Natural killer cell (primary cell): ENCODE measurements at regions not wholly inside any gene's neighbourhood (a gene's known extent, or its start where the extent isn't known, plus 50 kb on each side); places are given as distances from the start of the nearest gene placed in this dataset.
"Not testable (repeated sequence)": the region's sequence is repeated elsewhere in the genome, so short reads cannot be mapped to it uniquely, and the experiment has no call there.

Experiments used
- ATAC-seq, 3 donors: fragments of 150-1000 bp in 2 of 3; fragments of 200-7000 bp in 1 of 3; cut with Tn5 transposase; 1 replicate in 1 of 3; 2 replicates in 2 of 3; pipeline ENCODE4 v1.10.0; 2021; ENCODE audit warnings: mild to moderate bottlenecking in 2 of 3, moderate library complexity in 2 of 3
- DNase-seq, 2 donors: peaks; one replicate each; pipeline versions ENCODE4 v3.0.0 to v3.0.0-alpha.2; 2013 to 2021; ENCODE audit warnings: mixed read lengths in 1 of 2
- H3K27ac ChIP-seq: one replicate; pipeline ENCODE4 v1.5.1; 2013; ENCODE audit warnings: mild to moderate bottlenecking, low read length
- H3K27me3 ChIP-seq: one replicate; pipeline ENCODE4 v1.6.1; 2013; ENCODE audit warnings: low read length; ENCODE audit not compliant: control insufficient read depth, insufficient read depth
- H3K36me3 ChIP-seq: one replicate; pipeline ENCODE4 v1.6.1; 2013; ENCODE audit warnings: low read length; ENCODE audit not compliant: control insufficient read depth, insufficient read depth
- H3K4me1 ChIP-seq: one replicate; pipeline ENCODE4 v1.6.1; 2013; ENCODE audit warnings: low read length; ENCODE audit not compliant: control insufficient read depth, insufficient read depth
- H3K4me3 ChIP-seq: one replicate; pipeline ENCODE4 v1.5.1; 2013; ENCODE audit warnings: low read length
- H3K9me3 ChIP-seq: one replicate; pipeline ENCODE4 v1.6.1; 2013; ENCODE audit warnings: low read length; ENCODE audit not compliant: control insufficient read depth, insufficient read depth
- H3K27ac Mint-ChIP-seq, 2 donors: one replicate each; pipeline ENCODE4 v1.8.0; 2022; ENCODE audit warnings: mild to moderate bottlenecking in 2 of 2, mixed read lengths in 2 of 2, moderate library complexity in 1 of 2
- H3K27me3 Mint-ChIP-seq, 2 donors: one replicate each; pipeline ENCODE4 v1.8.0; 2022; ENCODE audit warnings: low read depth in 2 of 2, mixed read lengths in 2 of 2
- H3K36me3 Mint-ChIP-seq: one replicate; pipeline ENCODE4 v1.8.0; 2022; ENCODE audit warnings: mixed read lengths
- H3K4me1 Mint-ChIP-seq, 2 donors: one replicate each; pipeline ENCODE4 v1.8.0; 2022; ENCODE audit warnings: mixed read lengths in 2 of 2
- H3K4me3 Mint-ChIP-seq: one replicate; pipeline ENCODE4 v1.8.0; 2022; ENCODE audit warnings: mild to moderate bottlenecking, moderate library complexity, mixed read lengths
- H3K9me3 Mint-ChIP-seq, 2 donors: one replicate each; pipeline ENCODE4 v1.8.0; 2022; ENCODE audit warnings: mixed read lengths in 2 of 2
- WGBS: methylation state at CpG from one replicate; pipeline ENCODE4 v1.1.7; 2013; ENCODE audit warnings: missing lambda C conversion rate; ENCODE audit not compliant: insufficient coverage; 5-methylcytosine and 5-hydroxymethylcytosine counted together
- intact Hi-C: fragments of 100-400 bp; cut with micrococcal nuclease; formaldehyde crosslinking; loops from one replicate; pipeline ENCODE4 v1.14.2; 2022
- TF ChIP-seq, protein P1 (sequence below): fragments of 200-600 bp; IDR thresholded peaks from one replicate; pipeline ENCODE4 v1.8.0; 2022; ENCODE audit warnings: antibody characterized with exemption

DNA sequence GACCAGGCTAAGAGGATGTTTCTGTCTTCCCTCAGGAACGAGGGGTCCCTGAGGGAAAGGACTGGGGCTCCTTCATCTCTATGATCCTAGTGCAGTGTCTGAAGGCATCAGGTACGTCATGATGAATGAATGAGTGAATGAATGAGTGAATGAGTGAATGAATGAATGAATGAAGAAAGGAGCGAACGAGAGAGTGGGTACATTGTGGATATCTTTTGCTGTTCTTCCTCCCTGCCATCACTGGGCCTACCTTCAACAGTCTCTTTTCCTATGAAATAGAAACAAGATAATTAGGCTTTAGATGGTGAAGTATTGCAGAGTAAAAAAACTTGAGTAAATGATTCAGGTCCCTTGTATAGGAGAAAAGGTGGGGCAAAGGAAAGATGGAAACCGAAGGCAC lies 111.3 kb upstream of the CRHR1 start:
- DNase-seq (no peak), ATAC-seq (no peak)
- Histone ChIP-seq H3K4me3 (no peak overlapping the region), H3K27me3 (no peaks in the 10 kb centered on the region), H3K4me1 (no peaks in the 10 kb centered on the region), H3K9me3 (no peaks in the 10 kb centered on the region), H3K36me3 (no peaks in the 10 kb centered on the region), H3K27ac (no peak overlapping the region)
- peaks cover 0 to 7% of the 10 kb centered on the region in 2 donors for H3K27me3 Mint-ChIP-seq
- no peaks in the 10 kb centered on the region for H3K36me3 Mint-ChIP-seq
- no peak overlapping the region for H3K4me3 Mint-ChIP-seq
- H3K4me1 Mint-ChIP-seq: no peaks in the 10 kb centered on the region
- TF ChIP-seq, protein P1, sequence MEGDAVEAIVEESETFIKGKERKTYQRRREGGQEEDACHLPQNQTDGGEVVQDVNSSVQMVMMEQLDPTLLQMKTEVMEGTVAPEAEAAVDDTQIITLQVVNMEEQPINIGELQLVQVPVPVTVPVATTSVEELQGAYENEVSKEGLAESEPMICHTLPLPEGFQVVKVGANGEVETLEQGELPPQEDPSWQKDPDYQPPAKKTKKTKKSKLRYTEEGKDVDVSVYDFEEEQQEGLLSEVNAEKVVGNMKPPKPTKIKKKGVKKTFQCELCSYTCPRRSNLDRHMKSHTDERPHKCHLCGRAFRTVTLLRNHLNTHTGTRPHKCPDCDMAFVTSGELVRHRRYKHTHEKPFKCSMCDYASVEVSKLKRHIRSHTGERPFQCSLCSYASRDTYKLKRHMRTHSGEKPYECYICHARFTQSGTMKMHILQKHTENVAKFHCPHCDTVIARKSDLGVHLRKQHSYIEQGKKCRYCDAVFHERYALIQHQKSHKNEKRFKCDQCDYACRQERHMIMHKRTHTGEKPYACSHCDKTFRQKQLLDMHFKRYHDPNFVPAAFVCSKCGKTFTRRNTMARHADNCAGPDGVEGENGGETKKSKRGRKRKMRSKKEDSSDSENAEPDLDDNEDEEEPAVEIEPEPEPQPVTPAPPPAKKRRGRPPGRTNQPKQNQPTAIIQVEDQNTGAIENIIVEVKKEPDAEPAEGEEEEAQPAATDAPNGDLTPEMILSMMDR: no peak
- intact Hi-C loops: no loop called here
- WGBS: 77% methylated on average over 5 of the region's 5 CpGs
- no peak overlapping the region for H3K27ac Mint-ChIP-seq
- no peaks in the 10 kb centered on the region for H3K9me3 Mint-ChIP-seq

- 90% methylated on average over 3 of the region's 5 CpGs for WGBS
- H3K27me3 ChIP-seq, H3K4me1 ChIP-seq, intact Hi-C loops, H3K36me3 Mint-ChIP-seq, H3K9me3 Mint-ChIP-seq, ATAC-seq, H3K4me1 Mint-ChIP-seq, H3K27ac Mint-ChIP-seq, H3K4me3 Mint-ChIP-seq, DNase-seq, H3K4me3 ChIP-seq, H3K9me3 ChIP-seq, H3K36me3 ChIP-seq, H3K27ac ChIP-seq: not testable (repeated sequence)
- H3K27me3 Mint-ChIP-seq: peaks cover 2 to 12% of the 10 kb centered on the region in 2 donors
Observed at GRCh38 chr17:45673759-45674158, 110.4 kb upstream of the CRHR1 start.

- Mint-ChIP-seq H3K27me3 (peaks cover 2 to 12% of the 10 kb centered on the region in 2 donors), H3K27ac (no peak overlapping the region), H3K4me1 (no peaks in the 10 kb centered on the region), H3K36me3 (no peaks in the 10 kb centered on the region), H3K9me3 (no peaks in the 10 kb centered on the region), H3K4me3 (no peak overlapping the region)
- Histone ChIP-seq H3K4me1 (no peaks in the 10 kb centered on the region), H3K4me3 (no peak overlapping the region), H3K27me3 (no peaks in the 10 kb centered on the region), H3K27ac (no peak overlapping the region), H3K9me3 (no peaks in the 10 kb centered on the region), H3K36me3 (no peaks in the 10 kb centered on the region)
- DNase-seq (no peak), ATAC-seq (no peak)
- TF ChIP-seq, protein P1: no peak
- 80% methylated on average over 7 of the region's 7 CpGs for WGBS
- intact Hi-C loops: no loop called here
Observed at GRCh38 chr17:45675012-45675411, 109.1 kb upstream of the CRHR1 start.

GRCh38 chr17:45675892-45676291 lies 108.2 kb upstream of the CRHR1 start:
- H3K36me3 Mint-ChIP-seq: no peaks in the 10 kb centered on the region
- no peaks in the 10 kb centered on the region for H3K4me1 Mint-ChIP-seq
- WGBS: 84% methylated on average over 3 of the region's 3 CpGs
- Histone ChIP-seq H3K27me3 (no peaks in the 10 kb centered on the region), H3K4me3 (no peak overlapping the region), H3K4me1 (no peaks in the 10 kb centered on the region), H3K27ac (no peak overlapping the region), H3K36me3 (no peaks in the 10 kb centered on the region), H3K9me3 (no peaks in the 10 kb centered on the region)
- no peak overlapping the region for H3K4me3 Mint-ChIP-seq
- H3K9me3 Mint-ChIP-seq: no peaks in the 10 kb centered on the region
- no peak overlapping the region for H3K27ac Mint-ChIP-seq
- H3K27me3 Mint-ChIP-seq: peaks cover 2 to 12% of the 10 kb centered on the region in 2 donors
- no peak for ATAC-seq
- no peak for DNase-seq
- TF ChIP-seq, protein P1: no peak
- intact Hi-C loops: no loop called here
